ENCODE measurements at regions not wholly inside any gene's neighbourhood (a gene's known extent, or its start where the extent isn't known, plus 50 kb on each side); places are given as distances from the start of the nearest gene placed in this dataset.

DNA sequence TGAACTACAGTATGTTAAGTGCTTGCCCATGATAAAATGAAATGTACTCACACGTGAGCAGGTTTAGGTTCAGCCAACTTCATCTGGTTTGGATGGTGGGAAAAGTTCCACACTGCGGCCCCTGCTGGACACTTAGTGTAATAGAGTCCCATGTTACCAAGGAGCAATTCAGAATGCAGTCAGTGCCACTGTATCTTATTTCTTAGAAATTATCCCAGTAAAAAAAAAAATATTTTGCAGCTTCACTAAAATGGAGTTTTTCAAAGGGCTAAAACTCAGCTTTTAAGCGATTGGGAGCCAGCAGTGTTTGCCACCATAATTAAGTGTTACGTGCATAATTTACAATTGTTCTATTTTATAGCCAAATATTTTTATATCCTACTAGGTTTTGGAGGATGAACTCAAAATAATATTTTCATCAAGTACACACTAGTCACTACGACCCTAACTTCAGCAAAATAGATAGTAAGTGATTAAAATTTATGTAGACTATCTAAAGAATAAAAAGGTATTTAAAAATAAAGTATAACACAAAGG lies 371.7 kb upstream of the GBE1 start:
- TF ChIP-seq POLR2A (IDR thresholded peaks at IDR 0.05): no peak
- TF ChIP-seq, protein P1, sequence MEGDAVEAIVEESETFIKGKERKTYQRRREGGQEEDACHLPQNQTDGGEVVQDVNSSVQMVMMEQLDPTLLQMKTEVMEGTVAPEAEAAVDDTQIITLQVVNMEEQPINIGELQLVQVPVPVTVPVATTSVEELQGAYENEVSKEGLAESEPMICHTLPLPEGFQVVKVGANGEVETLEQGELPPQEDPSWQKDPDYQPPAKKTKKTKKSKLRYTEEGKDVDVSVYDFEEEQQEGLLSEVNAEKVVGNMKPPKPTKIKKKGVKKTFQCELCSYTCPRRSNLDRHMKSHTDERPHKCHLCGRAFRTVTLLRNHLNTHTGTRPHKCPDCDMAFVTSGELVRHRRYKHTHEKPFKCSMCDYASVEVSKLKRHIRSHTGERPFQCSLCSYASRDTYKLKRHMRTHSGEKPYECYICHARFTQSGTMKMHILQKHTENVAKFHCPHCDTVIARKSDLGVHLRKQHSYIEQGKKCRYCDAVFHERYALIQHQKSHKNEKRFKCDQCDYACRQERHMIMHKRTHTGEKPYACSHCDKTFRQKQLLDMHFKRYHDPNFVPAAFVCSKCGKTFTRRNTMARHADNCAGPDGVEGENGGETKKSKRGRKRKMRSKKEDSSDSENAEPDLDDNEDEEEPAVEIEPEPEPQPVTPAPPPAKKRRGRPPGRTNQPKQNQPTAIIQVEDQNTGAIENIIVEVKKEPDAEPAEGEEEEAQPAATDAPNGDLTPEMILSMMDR (IDR thresholded peaks at IDR 0.05): peak; percentile 51 to 82 (median 72)
